ENCODE measurements at regions not wholly inside any gene's neighbourhood (a gene's known extent, or its start where the extent isn't known, plus 50 kb on each side); places are given as distances from the start of the nearest gene placed in this dataset.

GRCh38 chr21:35566874-35567273 is 493.5 kb downstream of the SETD4 start:
- H3K79me2 ChIP-seq (ENCODE audit: insufficient read depth) = no peaks in the 10 kb centered on the region
- H3K9ac ChIP-seq = no peak overlapping the region
- H3K4me2 ChIP-seq = no peak overlapping the region
- H3K36me3 ChIP-seq (replicated peaks in 1 of 2; ENCODE audit: control insufficient read depth in 1 of 2, insufficient read depth in 2 of 2, low read length in 1 of 2) = no peaks in the 10 kb centered on the region
- no peak for TF ChIP-seq GABPA (IDR thresholded peaks at IDR 0.05; ENCODE audit: low read depth)
- TF ChIP-seq SIN3A (IDR thresholded peaks at IDR 0.05; ENCODE audit: borderline replicate concordance, low read depth, low read length) = no peak
- TF ChIP-seq SMC3 (IDR thresholded peaks at IDR 0.05; ENCODE audit: low read depth, low read length) = no peak
- TF ChIP-seq NRF1 (IDR thresholded peaks at IDR 0.05; ENCODE audit: low read depth, low read length) = no peak
- no peak for TF ChIP-seq EP300 (IDR thresholded peaks at IDR 0.05; ENCODE audit: borderline replicate concordance in 1 of 2, low read depth in 1 of 2, low read length in 1 of 2)
- no peak for TF ChIP-seq USF2 (IDR thresholded peaks at IDR 0.05; ENCODE audit: borderline replicate concordance, low read depth, low read length)
- TF ChIP-seq RAD21 (IDR thresholded peaks at IDR 0.05; ENCODE audit: low read length) = no peak
- TF ChIP-seq PBX3 (IDR thresholded peaks at IDR 0.05) = no peak
- TF ChIP-seq TEAD4 (IDR thresholded peaks at IDR 0.05; ENCODE audit: borderline replicate concordance, insufficient read depth) = no peak
- no peak for TF ChIP-seq RCOR1 (IDR thresholded peaks at IDR 0.05; ENCODE audit: low read length)
- no peak for TF ChIP-seq ZBTB33 (IDR thresholded peaks at IDR 0.05; ENCODE audit: borderline replicate concordance, low read depth)
- POLR2A ChIA-PET = no interaction called here
- no peaks in the 10 kb centered on the region for H3K27me3 ChIP-seq (ENCODE audit: insufficient read depth)
- H3F3A ChIP-seq (replicated peaks; ENCODE audit: insufficient read depth) = peaks cover 29% of the 10 kb centered on the region
- WGBS (ENCODE audit: low lambda C conversion rate) = 72% methylated on average over 3 of the region's 3 CpGs
- DNase-seq = no peak
- no peak overlapping the region for H2AFZ ChIP-seq (ENCODE audit: low read depth)
- H3K4me1 ChIP-seq (ENCODE audit: control insufficient read depth in 1 of 2, insufficient read depth in 2 of 2, low read depth in 1 of 2, low read length in 1 of 2) = peaks cover 0 to 14% of the 10 kb centered on the region in 2 experiments; a peak in 3 of 4 replicates
- no peak overlapping the region for H3K27ac ChIP-seq (ENCODE audit: low read depth in 2 of 2, low read length in 1 of 2)
- no peak overlapping the region for H3K4me3 ChIP-seq (ENCODE audit: low read depth in 2 of 2, low read length in 1 of 2)
- H4K20me1 ChIP-seq (ENCODE audit: insufficient read depth) = no peaks in the 10 kb centered on the region
- CTCF ChIA-PET = no interaction called here
- H3K9me3 ChIP-seq = no peaks in the 10 kb centered on the region
- H3K9me2 ChIP-seq = no peaks in the 10 kb centered on the region

- TF ChIP-seq MEF2A (IDR thresholded peaks at IDR 0.05; ENCODE audit: borderline replicate concordance, low read depth) (peak; percentile 91), MAX (IDR thresholded peaks at IDR 0.05; ENCODE audit: low read depth) (peak; percentile 76), FOSL2 (IDR thresholded peaks at IDR 0.05; ENCODE audit: borderline replicate concordance, low read depth) (peak; percentile 73; the same call in 1 of the 2 replicates), EP300 (IDR thresholded peaks at IDR 0.05; ENCODE audit: borderline replicate concordance in 1 of 2, low read depth in 1 of 2, low read length in 1 of 2) (0 out of 4 replicates have a peak, but pooled peaks of 1 of the 2 experiments have one; percentile 24), TCF12 (IDR thresholded peaks at IDR 0.05) (peak; percentile 33; the same call in 1 of the 2 replicates), ELF1 (IDR thresholded peaks at IDR 0.05) (peak; percentile 81), YY1 (IDR thresholded peaks at IDR 0.05; ENCODE audit: low read depth) (peak; percentile 77; the same call in 1 of the 2 replicates), RAD21 (IDR thresholded peaks at IDR 0.05; ENCODE audit: low read length) (no peak), JUND (IDR thresholded peaks at IDR 0.05) (peak; percentile 56), GATA2 (CRISPR knock-in tag; IDR thresholded peaks at IDR 0.05) (no peak), FOXM1 (IDR thresholded peaks at IDR 0.05; ENCODE audit: low read depth) (no peak), RXRA (IDR thresholded peaks at IDR 0.05; ENCODE audit: borderline replicate concordance, low read depth) (peak; percentile 48; the same call in 1 of the 2 replicates)
- Histone ChIP-seq H2AFZ (ENCODE audit: low read depth) (peak overlapping the region; percentile 77), H4K20me1 (ENCODE audit: insufficient read depth) (no peaks in the 10 kb centered on the region), H3K9me2 (no peaks in the 10 kb centered on the region), H3K9ac (peak overlapping the region; percentile 63), H3F3A (replicated peaks; ENCODE audit: insufficient read depth) (peaks cover 34% of the 10 kb centered on the region), H3K36me3 (replicated peaks in 1 of 2; ENCODE audit: control insufficient read depth in 1 of 2, insufficient read depth in 2 of 2, low read length in 1 of 2) (no peaks in the 10 kb centered on the region), H3K27ac (ENCODE audit: low read depth in 2 of 2, low read length in 1 of 2) (peak overlapping the region; percentile 43 to 94), H3K79me2 (ENCODE audit: insufficient read depth) (no peaks in the 10 kb centered on the region), H3K4me2 (peak overlapping the region; percentile 73), H3K9me3 (no peaks in the 10 kb centered on the region), H3K27me3 (ENCODE audit: insufficient read depth) (no peaks in the 10 kb centered on the region), H3K4me1 (ENCODE audit: control insufficient read depth in 1 of 2, insufficient read depth in 2 of 2, low read depth in 1 of 2, low read length in 1 of 2) (peaks cover 0 to 18% of the 10 kb centered on the region in 2 experiments; a peak in 3 of 4 replicates), H3K4me3 (ENCODE audit: low read depth in 2 of 2, low read length in 1 of 2) (no peak overlapping the region)
- WGBS (ENCODE audit: low lambda C conversion rate) = under 1% methylated on average over 5 of the region's 5 CpGs
- no peak for DNase-seq
- POLR2A ChIA-PET = no interaction called here
- CTCF ChIA-PET = interaction anchor here (0.5 kb wide), 1 partner anchor 8 kb away, joined by 3 read pairs; no protein-coding TSS in a partner anchor
These were observed 495.1 kb downstream of the SETD4 start for GRCh38 chr21:35565204-35565611.

Data from SK-N-SH (cell line).